ENCODE measurements at regions not wholly inside any gene's neighbourhood (a gene's known extent, or its start where the extent isn't known, plus 50 kb on each side); places are given as distances from the start of the nearest gene placed in this dataset.

- TF ChIP-seq CTCF (conservative IDR thresholded peaks at IDR 0.05; ENCODE audit: low read length) (no peak), EZH2phosphoT487 (IDR thresholded peaks at IDR 0.05; ENCODE audit: borderline replicate concordance) (no peak)
These were observed 123.8 kb upstream of the DMRT1 start for GRCh38 chr9:717722-718121.
